ENCODE measurements at regions not wholly inside any gene's neighbourhood (a gene's known extent, or its start where the extent isn't known, plus 50 kb on each side); places are given as distances from the start of the nearest gene placed in this dataset.

DNA sequence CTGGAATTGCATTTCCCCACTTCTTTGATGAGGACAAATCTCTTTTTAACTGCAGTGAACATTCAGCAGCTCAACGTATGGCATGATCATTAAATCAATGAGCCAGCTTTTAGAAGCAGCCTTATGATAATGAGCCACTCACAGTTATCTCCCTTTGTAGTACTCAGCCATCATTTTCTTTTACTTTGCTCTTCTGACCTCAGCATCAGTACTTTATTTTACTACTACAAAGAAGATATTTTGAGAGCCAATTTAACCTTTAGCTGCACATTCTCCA, 250.0 kb upstream of the CLEC14A start (continued):
- TF ChIP-seq SIN3A (conservative IDR thresholded peaks at IDR 0.05 in 1 of 2, IDR thresholded peaks at IDR 0.05 in 1 of 2; ENCODE audit: low read depth in 1 of 2, low read length in 2 of 2) (no peak), RXRA (IDR thresholded peaks at IDR 0.05; ENCODE audit: insufficient read depth, low read depth, low read length) (no peak), NRF1 (IDR thresholded peaks at IDR 0.05; ENCODE audit: low read depth, low read length) (no peak), POLR2A (IDR thresholded peaks at IDR 0.05; ENCODE audit: control extremely low read depth in 1 of 2, low read depth in 2 of 2, low read length in 2 of 2) (no peak), FOSL1 (IDR thresholded peaks at IDR 0.05; ENCODE audit: insufficient read depth, low read depth, low read length) (no peak)

Measured in H1 (cell line).